HFFc6 (cell line): ENCODE measurements at regions not wholly inside any gene's neighbourhood (a gene's known extent, or its start where the extent isn't known, plus 50 kb on each side); places are given as distances from the start of the nearest gene placed in this dataset.

ENCODE experiments used
- DNase-seq: peaks from one replicate; pipeline ENCODE4 v3.0.0-alpha.2; 2018
- H3K27ac Mint-ChIP-seq: 2 replicates; pipeline ENCODE4 v1.8.0; 2020; ENCODE audit warnings: mild to moderate bottlenecking, mixed read lengths
- H3K27me3 Mint-ChIP-seq: 2 replicates; pipeline ENCODE4 v1.8.0; 2021; ENCODE audit warnings: mild to moderate bottlenecking, moderate library complexity, mixed read lengths; ENCODE audit not compliant: insufficient read depth
- H3K36me3 Mint-ChIP-seq: 2 replicates; pipeline ENCODE4 v1.8.0; 2021; ENCODE audit warnings: low read depth, mixed read lengths
- H3K4me1 Mint-ChIP-seq: 2 replicates; pipeline ENCODE4 v1.8.0; 2020; ENCODE audit warnings: low read depth, mixed read lengths
- H3K4me3 Mint-ChIP-seq: 2 replicates; pipeline ENCODE4 v1.8.0; 2020; ENCODE audit warnings: mild to moderate bottlenecking, moderate library complexity, mixed read lengths
- H3K9me3 Mint-ChIP-seq: 2 replicates; pipeline ENCODE4 v1.8.0; 2020; ENCODE audit warnings: mild to moderate bottlenecking, mixed read lengths
- TF ChIP-seq, protein P1 (sequence below): fragments of 200-600 bp; sonication (generic); IDR thresholded peaks from 2 replicates; pipeline ENCODE4 v1.5.0; 2021; ENCODE audit warnings: antibody characterized with exemption, mild to moderate bottlenecking

DNA sequence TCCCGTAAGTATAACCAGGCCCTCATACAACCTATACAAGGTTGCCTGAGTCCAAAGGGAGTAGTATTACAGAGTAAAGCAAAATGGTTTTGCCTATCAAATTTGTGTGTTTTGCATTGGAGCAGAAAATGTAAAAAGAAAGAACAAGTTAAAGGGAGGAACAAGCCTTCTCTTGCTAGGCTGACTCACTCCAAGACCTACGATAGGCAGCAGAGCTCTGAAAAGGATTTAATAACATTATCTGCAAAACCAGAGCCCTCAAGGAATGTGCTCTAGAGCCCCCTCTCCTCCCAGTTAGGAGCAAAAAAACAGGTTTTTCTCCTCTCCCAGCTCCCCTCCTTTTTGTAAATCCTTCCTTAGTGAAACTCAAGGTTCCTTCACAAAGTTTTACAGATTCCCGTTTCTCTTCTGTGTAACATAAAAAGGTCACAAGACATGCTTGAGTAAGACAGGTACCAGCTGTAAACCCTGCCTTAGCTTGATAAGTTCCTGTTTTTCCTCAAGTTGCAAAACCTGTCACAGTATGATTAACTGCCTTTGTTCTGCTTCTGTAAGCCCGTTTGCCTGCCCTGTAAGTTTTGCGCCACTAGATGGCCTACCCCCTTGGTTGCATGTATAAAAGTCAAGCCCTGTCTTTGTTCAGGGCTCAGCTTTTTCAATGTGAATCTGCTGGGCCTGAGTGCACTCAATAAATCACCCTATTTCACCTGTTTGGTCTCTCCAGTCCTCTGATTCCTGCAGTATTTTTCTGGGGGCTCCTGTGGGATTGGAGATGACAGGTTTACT, 498.2 kb downstream of the KCNA4 start:
- Mint-ChIP-seq H3K4me1 (no peaks in the 10 kb centered on the region), H3K27me3 (no peaks in the 10 kb centered on the region), H3K9me3 (peaks cover 31% of the 10 kb centered on the region), H3K36me3 (no peaks in the 10 kb centered on the region), H3K27ac (no peak overlapping the region), H3K4me3 (no peak overlapping the region)
- no peak for DNase-seq
- TF ChIP-seq, protein P1, sequence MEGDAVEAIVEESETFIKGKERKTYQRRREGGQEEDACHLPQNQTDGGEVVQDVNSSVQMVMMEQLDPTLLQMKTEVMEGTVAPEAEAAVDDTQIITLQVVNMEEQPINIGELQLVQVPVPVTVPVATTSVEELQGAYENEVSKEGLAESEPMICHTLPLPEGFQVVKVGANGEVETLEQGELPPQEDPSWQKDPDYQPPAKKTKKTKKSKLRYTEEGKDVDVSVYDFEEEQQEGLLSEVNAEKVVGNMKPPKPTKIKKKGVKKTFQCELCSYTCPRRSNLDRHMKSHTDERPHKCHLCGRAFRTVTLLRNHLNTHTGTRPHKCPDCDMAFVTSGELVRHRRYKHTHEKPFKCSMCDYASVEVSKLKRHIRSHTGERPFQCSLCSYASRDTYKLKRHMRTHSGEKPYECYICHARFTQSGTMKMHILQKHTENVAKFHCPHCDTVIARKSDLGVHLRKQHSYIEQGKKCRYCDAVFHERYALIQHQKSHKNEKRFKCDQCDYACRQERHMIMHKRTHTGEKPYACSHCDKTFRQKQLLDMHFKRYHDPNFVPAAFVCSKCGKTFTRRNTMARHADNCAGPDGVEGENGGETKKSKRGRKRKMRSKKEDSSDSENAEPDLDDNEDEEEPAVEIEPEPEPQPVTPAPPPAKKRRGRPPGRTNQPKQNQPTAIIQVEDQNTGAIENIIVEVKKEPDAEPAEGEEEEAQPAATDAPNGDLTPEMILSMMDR = no peak

GRCh38 chr11:29511394-29511793, 505.4 kb downstream of the KCNA4 start:
- Mint-ChIP-seq H3K36me3 (no peaks in the 10 kb centered on the region), H3K4me1 (no peaks in the 10 kb centered on the region), H3K9me3 (no peaks in the 10 kb centered on the region), H3K27me3 (no peaks in the 10 kb centered on the region), H3K4me3 (no peak overlapping the region), H3K27ac (no peak overlapping the region)
- DNase-seq = no peak
- TF ChIP-seq, protein P1 = no peak

DNA sequence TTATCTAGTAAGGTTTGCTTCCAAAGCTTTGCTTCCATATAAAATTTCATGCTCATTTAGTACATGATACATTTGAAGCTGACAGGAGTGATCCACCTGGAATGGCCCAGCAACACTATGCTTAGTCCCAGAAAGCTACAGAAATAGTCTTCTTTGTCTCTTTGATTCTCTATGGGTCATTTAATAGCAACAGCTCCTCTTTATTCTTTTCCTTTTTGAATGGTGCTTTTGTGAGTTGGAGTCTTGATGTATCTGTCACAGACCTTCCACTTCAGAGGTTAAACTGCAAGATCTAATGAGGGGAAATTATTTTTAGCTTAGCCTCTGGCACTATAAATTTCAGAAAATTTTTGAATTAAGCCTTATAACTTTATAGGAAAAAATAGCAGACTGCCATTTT, 509.5 kb downstream of the KCNA4 start:
- Mint-ChIP-seq H3K9me3 (no peaks in the 10 kb centered on the region; the same call in 1 of the 2 replicates), H3K36me3 (no peaks in the 10 kb centered on the region), H3K27ac (no peak overlapping the region), H3K27me3 (no peaks in the 10 kb centered on the region), H3K4me1 (no peaks in the 10 kb centered on the region), H3K4me3 (no peak overlapping the region)
- TF ChIP-seq, protein P1 = no peak
- no peak for DNase-seq

DNA sequence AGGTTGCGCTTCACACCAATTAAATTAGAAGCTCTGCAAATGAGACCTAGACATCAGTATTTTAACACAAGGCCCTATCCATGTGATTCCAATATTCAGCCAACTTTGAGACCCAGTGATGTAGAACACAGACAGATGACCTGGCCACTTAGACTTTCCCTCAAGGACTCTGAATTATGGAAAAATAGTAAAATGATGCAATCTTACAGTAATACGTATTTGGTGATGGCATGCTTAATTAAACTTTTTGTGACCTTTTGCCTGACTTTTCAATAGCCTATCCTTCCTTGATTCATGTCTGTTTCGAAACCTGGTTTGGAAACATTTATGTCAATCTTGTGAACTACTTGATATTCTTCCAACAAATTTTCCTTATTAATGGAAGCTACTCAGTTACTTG, 521.2 kb downstream of the KCNA4 start:
- no peak overlapping the region for H3K27ac Mint-ChIP-seq
- TF ChIP-seq, protein P1 = no peak
- H3K36me3 Mint-ChIP-seq = no peaks in the 10 kb centered on the region
- no peaks in the 10 kb centered on the region for H3K27me3 Mint-ChIP-seq
- no peak overlapping the region for H3K4me3 Mint-ChIP-seq
- H3K9me3 Mint-ChIP-seq = no peaks in the 10 kb centered on the region
- H3K4me1 Mint-ChIP-seq = no peaks in the 10 kb centered on the region
- DNase-seq = no peak

DNA sequence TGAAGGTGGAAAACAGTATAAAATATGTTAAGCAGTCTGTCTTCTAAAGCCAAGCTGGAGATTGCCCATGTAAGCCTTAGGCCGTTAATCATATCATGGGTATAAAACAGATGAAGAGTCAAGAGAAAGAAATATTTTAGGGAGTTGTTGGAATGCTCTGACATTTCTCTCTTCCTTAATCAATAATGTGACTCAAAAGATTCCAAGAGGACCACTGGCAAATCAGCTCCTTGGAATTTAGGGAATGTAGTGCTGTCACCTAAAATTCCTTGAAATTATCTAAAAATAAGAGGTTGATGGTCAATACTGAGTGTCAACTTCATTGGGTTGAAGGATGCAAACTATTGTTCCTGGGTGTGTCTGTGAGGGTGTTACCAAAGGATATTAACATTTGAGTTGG, 525.9 kb downstream of the KCNA4 start:
- Mint-ChIP-seq H3K9me3 (no peaks in the 10 kb centered on the region), H3K4me1 (no peaks in the 10 kb centered on the region), H3K27me3 (no peaks in the 10 kb centered on the region), H3K36me3 (no peaks in the 10 kb centered on the region), H3K4me3 (no peak overlapping the region), H3K27ac (no peak overlapping the region)
- TF ChIP-seq, protein P1 = no peak
- DNase-seq = no peak
